Panc1 (cell line): ENCODE measurements at regions not wholly inside any gene's neighbourhood (a gene's known extent, or its start where the extent isn't known, plus 50 kb on each side); places are given as distances from the start of the nearest gene placed in this dataset.

Source experiments
- CTCF ChIP-seq: fragments of 450-650 bp; IDR thresholded peaks from 2 replicates; pipeline ENCODE4 v1.5.1; 2017; ENCODE audit warnings: mild to moderate bottlenecking
- SIN3A ChIP-seq: IDR thresholded peaks from 2 replicates; pipeline ENCODE4 v1.6.1; 2012; ENCODE audit warnings: low read depth, mild to moderate bottlenecking, low read length, moderate library complexity, borderline replicate concordance; ENCODE audit not compliant: insufficient read depth

- TF ChIP-seq CTCF = no peak
- no peak for TF ChIP-seq SIN3A
Measured at GRCh38 chr5:35339616-35340100, 109.4 kb upstream of the PRLR start.
